K562 (cell line): ENCODE measurements at regions not wholly inside any gene's neighbourhood (a gene's known extent, or its start where the extent isn't known, plus 50 kb on each side); places are given as distances from the start of the nearest gene placed in this dataset.

Experiments used
- ATAC-seq: fragments of 200-7000 bp; cut with Tn5 transposase; 3 replicates; pipeline ENCODE4 v1.9.1; 2020; ENCODE audit warnings: moderate library complexity
- BruUV-seq: library from RNA; stranded (reverse); fragments of 400-500 nt; replicated peaks from 2 replicates; lab custom pipeline; 2021; lab: Mats Ljungman, UMichigan
- CTCF ChIA-PET: fragments of 300-600 bp; formaldehyde crosslinking; extraction: SDS; loops from one replicate; lab custom pipeline; 2021; ENCODE audit warnings: low intra/inter-chr PET ratio; lab: Yijun Ruan, JAX
- POLR2A ChIA-PET: fragments of 300-600, 350-650 bp; sonication (Branson Sonifier 250); formaldehyde crosslinking; extraction: SDS; loops from one replicate; lab custom pipeline; 2021; ENCODE audit warnings: antibody characterized with exemption, inconsistent platforms; lab: Yijun Ruan, JAX
- DNase-seq, 4 experiments: peaks; one replicate each; pipeline versions ENCODE4 v3.0.0 to v3.0.0-alpha.2; 2011 to 2018; ENCODE audit warnings: low spot score in 3 of 4, mixed read lengths in 3 of 4; ENCODE audit errors: extremely low read depth in 1 of 4
- FAIRE-seq: peaks from 2 replicates; lab custom pipeline; 2011; peaks lifted over from hg19 to GRCh38; lab: Jason Lieb, UNC
- H2AFZ ChIP-seq: 2 replicates; pipeline ENCODE4 v1.6.0; 2011; ENCODE audit warnings: low read depth, low read length, control low read depth, inconsistent platforms
- H3K27ac ChIP-seq: fragments of 200-600 bp; 3 replicates; pipeline ENCODE4 v1.8.0; 2011; ENCODE audit warnings: low read depth, mild to moderate bottlenecking, control low read depth, inconsistent platforms, low read length, moderate library complexity, mixed read lengths; ENCODE audit errors: extremely low read depth
- H3K27me3 ChIP-seq, 2 experiments: fragments of 300-600 bp in 1 of 2; 2 replicates in 1 of 2; 3 replicates in 1 of 2; pipeline versions ENCODE4 v1.6.0 to v1.8.0; 2011; ENCODE audit warnings: inconsistent platforms in 2 of 2, low read length in 2 of 2, mild to moderate bottlenecking in 1 of 2, mixed read lengths in 1 of 2, moderate library complexity in 1 of 2; ENCODE audit not compliant: control insufficient read depth in 2 of 2, insufficient read depth in 2 of 2
- H3K36me3 ChIP-seq: fragments of 300-600 bp; 3 replicates; pipeline ENCODE4 v1.8.0; 2011; ENCODE audit warnings: mild to moderate bottlenecking, low read length, inconsistent platforms; ENCODE audit not compliant: control insufficient read depth, insufficient read depth
- H3K4me1 ChIP-seq, 2 experiments: fragments of 200-600 bp in 1 of 2; replicated peaks in 1 of 2; 2 replicates in 1 of 2; 3 replicates in 1 of 2; pipeline versions ENCODE4 v1.5.1 to v1.8.0; 2011; ENCODE audit warnings: inconsistent platforms in 2 of 2, low read length in 2 of 2, mild to moderate bottlenecking in 1 of 2, mixed read lengths in 1 of 2, moderate library complexity in 1 of 2; ENCODE audit not compliant: control insufficient read depth in 2 of 2, insufficient read depth in 2 of 2
- H3K4me2 ChIP-seq: 2 replicates; pipeline ENCODE4 v1.6.1; 2011; ENCODE audit warnings: low read length, control low read depth, inconsistent platforms, mixed read lengths; ENCODE audit not compliant: insufficient read depth
- H3K4me3 ChIP-seq: fragments of 200-600 bp; sonication (generic), shearing (Covaris generic); 2 replicates; pipeline ENCODE4 v1.5.1; 2016; ENCODE audit warnings: control low read depth, inconsistent platforms
- H3K79me2 ChIP-seq: fragments of 200-600 bp; 3 replicates; pipeline ENCODE4 v1.8.0; 2011; ENCODE audit warnings: low read length, inconsistent platforms; ENCODE audit not compliant: control insufficient read depth, insufficient read depth
- H3K9ac ChIP-seq, 2 experiments: 2 replicates each; pipeline versions ENCODE4 v1.6.0 to v1.6.1; 2011; ENCODE audit warnings: low read depth in 2 of 2, low read length in 2 of 2, control low read depth in 1 of 2, inconsistent platforms in 1 of 2, mild to moderate bottlenecking in 1 of 2, mixed read lengths in 1 of 2; ENCODE audit not compliant: insufficient read depth in 1 of 2
- H3K9me1 ChIP-seq: one replicate; pipeline ENCODE4 v1.6.0; 2011; ENCODE audit warnings: inconsistent platforms, mild to moderate bottlenecking, low read length, moderate library complexity; ENCODE audit not compliant: control insufficient read depth, insufficient read depth
- H3K9me3 ChIP-seq: replicated peaks from 2 replicates; pipeline ENCODE4 v1.5.1; 2011; ENCODE audit warnings: low read depth, low read length, inconsistent platforms; ENCODE audit not compliant: control insufficient read depth, insufficient read depth
- H4K20me1 ChIP-seq: replicated peaks from 2 replicates; pipeline ENCODE4 v1.6.1; 2011; ENCODE audit warnings: low read length, inconsistent platforms, mixed read lengths; ENCODE audit not compliant: control insufficient read depth, insufficient read depth
- BACH1 ChIP-seq: fragments of 200-800 bp; sonication (Bioruptor generic); IDR thresholded peaks from 2 replicates; pipeline ENCODE4 v1.6.1; 2016; ENCODE audit warnings: missing genetic modification characterization, missing compliant biosample characterization
- BCL6 ChIP-seq: fragments of 250-450 bp; sonication (Bioruptor Pico); IDR thresholded peaks from 2 replicates; pipeline ENCODE4 v1.4.0; 2020
- CXXC5 ChIP-seq: fragments of 250-450 bp; sonication (Bioruptor Pico); IDR thresholded peaks from 2 replicates; pipeline ENCODE4 v1.8.0; 2022; ENCODE audit warnings: inconsistent platforms, mild to moderate bottlenecking, moderate library complexity
- ELF2 ChIP-seq: fragments of 250-450 bp; sonication (Bioruptor Pico); IDR thresholded peaks from 2 replicates; pipeline ENCODE4 v1.5.0; 2021; ENCODE audit warnings: mild to moderate bottlenecking
- HMG20B ChIP-seq: fragments of 250-450 bp; sonication (Bioruptor Pico); IDR thresholded peaks from 2 replicates; pipeline ENCODE4 v1.5.0; 2021; ENCODE audit warnings: mild to moderate bottlenecking
- WGBS: fragments of 100-300 bp; shearing (Covaris generic); methylation state at CpG from one replicate; pipeline ENCODE4 v1.1.6; 2016; ENCODE audit warnings: low coverage, mixed read lengths; ENCODE audit not compliant: insufficient coverage; ENCODE audit errors: missing lambda C conversion rate; 5-methylcytosine and 5-hydroxymethylcytosine counted together
- in situ Hi-C: fragments of 300-500 bp; cut with MboI; formaldehyde crosslinking; loops from 4 replicates; pipeline ENCODE4 v1.15.0; 2018; ENCODE audit warnings: inconsistent platforms, mixed read lengths
- intact Hi-C: fragments of 100-400 bp; cut with micrococcal nuclease; formaldehyde crosslinking; loops from 2 replicates; pipeline ENCODE4 v1.14.2; 2022
- TF ChIP-seq, protein P1 (sequence below): fragments of 450-650 bp; IDR thresholded peaks from 2 replicates; pipeline ENCODE4 v1.6.1; 2017; ENCODE audit warnings: antibody characterized with exemption, mild to moderate bottlenecking
- TF ChIP-seq, protein P2 (sequence below): sonication (generic); formaldehyde crosslinking; IDR thresholded peaks from 2 replicates; pipeline ENCODE4 v1.8.0; 2023; ENCODE audit warnings: missing genetic modification reagents, mild to moderate bottlenecking, borderline replicate concordance
- TF ChIP-seq, protein P3 (sequence below): sonication (generic); formaldehyde crosslinking; IDR thresholded peaks from 2 replicates; pipeline ENCODE4 v1.8.1; 2023; ENCODE audit warnings: mild to moderate bottlenecking, missing genetic modification reagents
- TF ChIP-seq, protein P4 (sequence below): fragments of 250-450 bp; sonication (Bioruptor Pico); IDR thresholded peaks from 2 replicates; pipeline ENCODE4 v1.4.0; 2020; ENCODE audit warnings: mild to moderate bottlenecking, moderate library complexity

DNA sequence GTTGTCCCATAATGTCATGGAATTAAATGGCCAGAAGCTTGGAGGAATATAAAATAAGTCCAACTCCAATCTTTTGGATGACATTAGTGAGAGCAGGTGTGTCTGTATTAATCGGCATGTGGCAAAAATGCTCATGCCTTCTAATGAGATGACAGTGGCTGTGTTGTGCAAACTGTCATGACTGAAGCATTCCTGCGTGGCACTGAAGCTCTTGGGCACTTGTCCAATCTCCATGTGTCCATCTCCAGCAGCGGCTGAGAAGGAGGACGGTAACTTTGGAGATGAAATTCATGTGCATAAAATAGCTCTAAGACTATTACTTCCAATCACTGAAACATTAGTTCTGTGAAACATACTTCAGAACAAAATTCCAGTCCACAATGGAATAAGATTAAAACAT, 697.5 kb upstream of the GRAMD2B start:
- intact Hi-C loops (no loop called here), in situ Hi-C loops (no loop called here)
- H3K4me1 ChIP-seq = no peaks in the 10 kb centered on the region
- H3K79me2 ChIP-seq = no peaks in the 10 kb centered on the region
- DNase-seq (no peak), FAIRE-seq (no peak), ATAC-seq (no peak)
- no peaks in the 10 kb centered on the region for H3K27me3 ChIP-seq
- no peaks in the 10 kb centered on the region for H4K20me1 ChIP-seq
- POLR2A ChIA-PET = no interaction called here
- no peak overlapping the region for H2AFZ ChIP-seq
- CTCF ChIA-PET = no interaction called here
- H3K9me1 ChIP-seq = no peaks in the 10 kb centered on the region
- 1% methylated on average over 4 of the region's 4 CpGs for WGBS
- BruUV-seq = no TSS peak
- no peak overlapping the region for H3K9ac ChIP-seq
- no peak overlapping the region for H3K27ac ChIP-seq
- H3K9me3 ChIP-seq = no peaks in the 10 kb centered on the region
- H3K4me2 ChIP-seq = no peak overlapping the region
- no peak overlapping the region for H3K4me3 ChIP-seq
- no peaks in the 10 kb centered on the region for H3K36me3 ChIP-seq
- TF ChIP-seq, protein P1, sequence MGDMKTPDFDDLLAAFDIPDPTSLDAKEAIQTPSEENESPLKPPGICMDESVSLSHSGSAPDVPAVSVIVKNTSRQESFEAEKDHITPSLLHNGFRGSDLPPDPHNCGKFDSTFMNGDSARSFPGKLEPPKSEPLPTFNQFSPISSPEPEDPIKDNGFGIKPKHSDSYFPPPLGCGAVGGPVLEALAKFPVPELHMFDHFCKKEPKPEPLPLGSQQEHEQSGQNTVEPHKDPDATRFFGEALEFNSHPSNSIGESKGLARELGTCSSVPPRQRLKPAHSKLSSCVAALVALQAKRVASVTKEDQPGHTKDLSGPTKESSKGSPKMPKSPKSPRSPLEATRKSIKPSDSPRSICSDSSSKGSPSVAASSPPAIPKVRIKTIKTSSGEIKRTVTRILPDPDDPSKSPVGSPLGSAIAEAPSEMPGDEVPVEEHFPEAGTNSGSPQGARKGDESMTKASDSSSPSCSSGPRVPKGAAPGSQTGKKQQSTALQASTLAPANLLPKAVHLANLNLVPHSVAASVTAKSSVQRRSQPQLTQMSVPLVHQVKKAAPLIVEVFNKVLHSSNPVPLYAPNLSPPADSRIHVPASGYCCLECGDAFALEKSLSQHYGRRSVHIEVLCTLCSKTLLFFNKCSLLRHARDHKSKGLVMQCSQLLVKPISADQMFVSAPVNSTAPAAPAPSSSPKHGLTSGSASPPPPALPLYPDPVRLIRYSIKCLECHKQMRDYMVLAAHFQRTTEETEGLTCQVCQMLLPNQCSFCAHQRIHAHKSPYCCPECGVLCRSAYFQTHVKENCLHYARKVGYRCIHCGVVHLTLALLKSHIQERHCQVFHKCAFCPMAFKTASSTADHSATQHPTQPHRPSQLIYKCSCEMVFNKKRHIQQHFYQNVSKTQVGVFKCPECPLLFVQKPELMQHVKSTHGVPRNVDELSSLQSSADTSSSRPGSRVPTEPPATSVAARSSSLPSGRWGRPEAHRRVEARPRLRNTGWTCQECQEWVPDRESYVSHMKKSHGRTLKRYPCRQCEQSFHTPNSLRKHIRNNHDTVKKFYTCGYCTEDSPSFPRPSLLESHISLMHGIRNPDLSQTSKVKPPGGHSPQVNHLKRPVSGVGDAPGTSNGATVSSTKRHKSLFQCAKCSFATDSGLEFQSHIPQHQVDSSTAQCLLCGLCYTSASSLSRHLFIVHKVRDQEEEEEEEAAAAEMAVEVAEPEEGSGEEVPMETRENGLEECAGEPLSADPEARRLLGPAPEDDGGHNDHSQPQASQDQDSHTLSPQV = no peak
- TF ChIP-seq, protein P2, sequence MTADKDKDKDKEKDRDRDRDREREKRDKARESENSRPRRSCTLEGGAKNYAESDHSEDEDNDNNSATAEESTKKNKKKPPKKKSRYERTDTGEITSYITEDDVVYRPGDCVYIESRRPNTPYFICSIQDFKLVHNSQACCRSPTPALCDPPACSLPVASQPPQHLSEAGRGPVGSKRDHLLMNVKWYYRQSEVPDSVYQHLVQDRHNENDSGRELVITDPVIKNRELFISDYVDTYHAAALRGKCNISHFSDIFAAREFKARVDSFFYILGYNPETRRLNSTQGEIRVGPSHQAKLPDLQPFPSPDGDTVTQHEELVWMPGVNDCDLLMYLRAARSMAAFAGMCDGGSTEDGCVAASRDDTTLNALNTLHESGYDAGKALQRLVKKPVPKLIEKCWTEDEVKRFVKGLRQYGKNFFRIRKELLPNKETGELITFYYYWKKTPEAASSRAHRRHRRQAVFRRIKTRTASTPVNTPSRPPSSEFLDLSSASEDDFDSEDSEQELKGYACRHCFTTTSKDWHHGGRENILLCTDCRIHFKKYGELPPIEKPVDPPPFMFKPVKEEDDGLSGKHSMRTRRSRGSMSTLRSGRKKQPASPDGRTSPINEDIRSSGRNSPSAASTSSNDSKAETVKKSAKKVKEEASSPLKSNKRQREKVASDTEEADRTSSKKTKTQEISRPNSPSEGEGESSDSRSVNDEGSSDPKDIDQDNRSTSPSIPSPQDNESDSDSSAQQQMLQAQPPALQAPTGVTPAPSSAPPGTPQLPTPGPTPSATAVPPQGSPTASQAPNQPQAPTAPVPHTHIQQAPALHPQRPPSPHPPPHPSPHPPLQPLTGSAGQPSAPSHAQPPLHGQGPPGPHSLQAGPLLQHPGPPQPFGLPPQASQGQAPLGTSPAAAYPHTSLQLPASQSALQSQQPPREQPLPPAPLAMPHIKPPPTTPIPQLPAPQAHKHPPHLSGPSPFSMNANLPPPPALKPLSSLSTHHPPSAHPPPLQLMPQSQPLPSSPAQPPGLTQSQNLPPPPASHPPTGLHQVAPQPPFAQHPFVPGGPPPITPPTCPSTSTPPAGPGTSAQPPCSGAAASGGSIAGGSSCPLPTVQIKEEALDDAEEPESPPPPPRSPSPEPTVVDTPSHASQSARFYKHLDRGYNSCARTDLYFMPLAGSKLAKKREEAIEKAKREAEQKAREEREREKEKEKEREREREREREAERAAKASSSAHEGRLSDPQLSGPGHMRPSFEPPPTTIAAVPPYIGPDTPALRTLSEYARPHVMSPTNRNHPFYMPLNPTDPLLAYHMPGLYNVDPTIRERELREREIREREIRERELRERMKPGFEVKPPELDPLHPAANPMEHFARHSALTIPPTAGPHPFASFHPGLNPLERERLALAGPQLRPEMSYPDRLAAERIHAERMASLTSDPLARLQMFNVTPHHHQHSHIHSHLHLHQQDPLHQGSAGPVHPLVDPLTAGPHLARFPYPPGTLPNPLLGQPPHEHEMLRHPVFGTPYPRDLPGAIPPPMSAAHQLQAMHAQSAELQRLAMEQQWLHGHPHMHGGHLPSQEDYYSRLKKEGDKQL (CRISPR knock-in tag) = no peak
- TF ChIP-seq HMG20B (CRISPR knock-in tag) = no peak
- no peak for TF ChIP-seq BACH1 (tag)
- TF ChIP-seq, protein P3, sequence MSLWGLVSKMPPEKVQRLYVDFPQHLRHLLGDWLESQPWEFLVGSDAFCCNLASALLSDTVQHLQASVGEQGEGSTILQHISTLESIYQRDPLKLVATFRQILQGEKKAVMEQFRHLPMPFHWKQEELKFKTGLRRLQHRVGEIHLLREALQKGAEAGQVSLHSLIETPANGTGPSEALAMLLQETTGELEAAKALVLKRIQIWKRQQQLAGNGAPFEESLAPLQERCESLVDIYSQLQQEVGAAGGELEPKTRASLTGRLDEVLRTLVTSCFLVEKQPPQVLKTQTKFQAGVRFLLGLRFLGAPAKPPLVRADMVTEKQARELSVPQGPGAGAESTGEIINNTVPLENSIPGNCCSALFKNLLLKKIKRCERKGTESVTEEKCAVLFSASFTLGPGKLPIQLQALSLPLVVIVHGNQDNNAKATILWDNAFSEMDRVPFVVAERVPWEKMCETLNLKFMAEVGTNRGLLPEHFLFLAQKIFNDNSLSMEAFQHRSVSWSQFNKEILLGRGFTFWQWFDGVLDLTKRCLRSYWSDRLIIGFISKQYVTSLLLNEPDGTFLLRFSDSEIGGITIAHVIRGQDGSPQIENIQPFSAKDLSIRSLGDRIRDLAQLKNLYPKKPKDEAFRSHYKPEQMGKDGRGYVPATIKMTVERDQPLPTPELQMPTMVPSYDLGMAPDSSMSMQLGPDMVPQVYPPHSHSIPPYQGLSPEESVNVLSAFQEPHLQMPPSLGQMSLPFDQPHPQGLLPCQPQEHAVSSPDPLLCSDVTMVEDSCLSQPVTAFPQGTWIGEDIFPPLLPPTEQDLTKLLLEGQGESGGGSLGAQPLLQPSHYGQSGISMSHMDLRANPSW = no peak
- no peak for TF ChIP-seq BCL6
- no peak for TF ChIP-seq ELF2 (CRISPR knock-in tag)
- TF ChIP-seq CXXC5 (CRISPR knock-in tag) = no peak
- TF ChIP-seq, protein P4, sequence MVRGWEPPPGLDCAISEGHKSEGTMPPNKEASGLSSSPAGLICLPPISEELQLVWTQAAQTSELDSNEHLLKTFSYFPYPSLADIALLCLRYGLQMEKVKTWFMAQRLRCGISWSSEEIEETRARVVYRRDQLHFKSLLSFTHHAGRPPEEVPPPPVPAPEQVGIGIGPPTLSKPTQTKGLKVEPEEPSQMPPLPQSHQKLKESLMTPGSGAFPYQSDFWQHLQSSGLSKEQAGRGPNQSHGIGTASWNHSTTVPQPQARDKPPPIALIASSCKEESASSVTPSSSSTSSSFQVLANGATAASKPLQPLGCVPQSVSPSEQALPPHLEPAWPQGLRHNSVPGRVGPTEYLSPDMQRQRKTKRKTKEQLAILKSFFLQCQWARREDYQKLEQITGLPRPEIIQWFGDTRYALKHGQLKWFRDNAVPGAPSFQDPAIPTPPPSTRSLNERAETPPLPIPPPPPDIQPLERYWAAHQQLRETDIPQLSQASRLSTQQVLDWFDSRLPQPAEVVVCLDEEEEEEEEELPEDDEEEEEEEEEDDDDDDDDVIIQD (CRISPR knock-in tag) = no peak
